ENCODE measurements at regions not wholly inside any gene's neighbourhood (a gene's known extent, or its start where the extent isn't known, plus 50 kb on each side); places are given as distances from the start of the nearest gene placed in this dataset.
A peak's percentile ranks its signal among the peaks of the same experiment; 100 is the strongest.

DNA sequence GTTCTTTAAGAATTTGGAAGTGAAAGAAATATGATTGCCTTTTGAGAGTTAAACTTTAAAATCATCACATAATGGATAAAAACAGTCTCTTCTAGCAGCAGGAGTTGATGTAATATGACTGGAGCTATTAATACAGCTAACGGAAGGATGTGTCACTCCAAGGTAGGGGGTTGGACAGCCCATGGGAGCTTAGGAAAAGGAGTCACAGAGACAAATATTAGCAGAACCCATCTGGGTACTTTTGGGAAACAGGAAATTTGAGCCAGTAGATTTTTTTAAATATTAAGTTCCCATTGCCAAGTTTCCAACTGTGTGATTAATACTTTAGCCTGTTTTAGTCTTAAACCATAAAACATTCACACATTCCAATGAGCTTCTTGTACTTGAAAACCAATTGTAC is 164.7 kb upstream of the RIMS1 start:
- H3K27ac ChIP-seq: peak overlapping the region; percentile 64 to 73
- no peaks in the 10 kb centered on the region for H3K36me3 ChIP-seq
- peak; percentile 48 to 66 for DNase-seq
- TF ChIP-seq, protein P1, sequence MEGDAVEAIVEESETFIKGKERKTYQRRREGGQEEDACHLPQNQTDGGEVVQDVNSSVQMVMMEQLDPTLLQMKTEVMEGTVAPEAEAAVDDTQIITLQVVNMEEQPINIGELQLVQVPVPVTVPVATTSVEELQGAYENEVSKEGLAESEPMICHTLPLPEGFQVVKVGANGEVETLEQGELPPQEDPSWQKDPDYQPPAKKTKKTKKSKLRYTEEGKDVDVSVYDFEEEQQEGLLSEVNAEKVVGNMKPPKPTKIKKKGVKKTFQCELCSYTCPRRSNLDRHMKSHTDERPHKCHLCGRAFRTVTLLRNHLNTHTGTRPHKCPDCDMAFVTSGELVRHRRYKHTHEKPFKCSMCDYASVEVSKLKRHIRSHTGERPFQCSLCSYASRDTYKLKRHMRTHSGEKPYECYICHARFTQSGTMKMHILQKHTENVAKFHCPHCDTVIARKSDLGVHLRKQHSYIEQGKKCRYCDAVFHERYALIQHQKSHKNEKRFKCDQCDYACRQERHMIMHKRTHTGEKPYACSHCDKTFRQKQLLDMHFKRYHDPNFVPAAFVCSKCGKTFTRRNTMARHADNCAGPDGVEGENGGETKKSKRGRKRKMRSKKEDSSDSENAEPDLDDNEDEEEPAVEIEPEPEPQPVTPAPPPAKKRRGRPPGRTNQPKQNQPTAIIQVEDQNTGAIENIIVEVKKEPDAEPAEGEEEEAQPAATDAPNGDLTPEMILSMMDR (IDR thresholded peaks at IDR 0.05): no peak
- no peak overlapping the region for H3K4me3 ChIP-seq
- no peaks in the 10 kb centered on the region for H3K9me3 ChIP-seq
- intact Hi-C loops (cut with DNase I; ENCODE audit: low total_unique reads): no loop called here
- H3K4me1 ChIP-seq: peaks cover 0 to 52% (median 18%) of the 10 kb centered on the region in 4 donors
- H3K27me3 ChIP-seq: no peaks in the 10 kb centered on the region

DNA sequence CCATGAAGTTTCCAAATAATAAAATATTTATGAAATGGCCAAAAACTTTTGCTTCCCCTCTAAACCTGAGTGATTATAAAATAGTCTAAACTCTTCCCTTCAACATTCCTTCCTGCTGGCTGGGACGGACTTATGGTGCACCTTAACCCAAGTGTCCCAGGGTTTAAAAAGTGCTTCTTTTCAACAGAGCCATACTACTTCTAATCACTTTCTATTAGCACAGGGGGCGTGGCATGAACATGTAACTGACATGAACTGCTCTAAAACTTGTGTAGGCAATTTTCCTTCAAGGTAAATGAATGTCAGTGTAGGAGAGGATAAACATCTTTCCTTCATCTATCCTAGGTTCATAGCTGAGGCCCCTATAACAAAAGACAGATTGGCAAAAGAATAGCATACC is 163.6 kb upstream of the RIMS1 start:
- Histone ChIP-seq H3K9me3 (no peaks in the 10 kb centered on the region), H3K4me1 (peaks cover 0 to 59% (median 21%) of the 10 kb centered on the region in 4 donors), H3K27ac (peak overlapping the region; percentile 64 to 73)

DNA sequence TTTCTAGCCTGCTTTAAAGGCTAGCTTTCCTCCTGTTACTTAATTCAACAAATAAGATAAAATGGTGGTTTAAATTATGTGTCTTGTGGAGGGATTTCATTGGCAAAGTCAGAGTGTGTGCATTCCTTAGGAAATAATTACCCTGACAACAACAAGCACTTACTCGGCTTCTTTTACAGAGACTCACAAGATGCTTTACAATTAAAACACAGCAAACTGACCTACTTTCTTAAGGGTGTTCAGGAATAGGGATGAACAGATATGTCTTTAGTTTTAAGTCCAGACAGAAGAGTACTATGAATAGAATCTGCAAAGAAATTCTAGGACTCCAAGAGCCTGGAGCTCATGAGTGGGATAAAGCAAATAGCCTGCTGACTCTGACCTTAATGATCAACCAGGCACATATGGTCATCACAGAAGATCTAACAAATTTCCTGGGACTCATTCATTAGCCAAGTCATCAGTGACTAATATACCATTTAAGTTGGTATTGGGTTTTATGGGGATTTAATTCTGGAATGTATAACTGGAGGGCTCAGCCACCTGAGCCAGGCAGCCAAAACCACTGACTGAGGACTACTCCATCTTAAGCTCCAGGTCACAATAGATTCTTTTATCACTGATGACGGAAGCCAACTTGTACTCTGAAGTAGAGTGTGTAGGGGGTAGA is 161.8 kb upstream of the RIMS1 start:
- intact Hi-C loops (cut with DNase I; ENCODE audit: low total_unique reads): no loop called here

More for the DNA sequence above, 163.6 kb upstream of the RIMS1 start:
- no peaks in the 10 kb centered on the region for H3K27me3 ChIP-seq
- DNase-seq: no peak
- H3K4me3 ChIP-seq: no peak overlapping the region
- no peaks in the 10 kb centered on the region for H3K36me3 ChIP-seq
- TF ChIP-seq, protein P1 (IDR thresholded peaks at IDR 0.05): no peak
- intact Hi-C loops (cut with DNase I; ENCODE audit: low total_unique reads): no loop called here

DNA sequence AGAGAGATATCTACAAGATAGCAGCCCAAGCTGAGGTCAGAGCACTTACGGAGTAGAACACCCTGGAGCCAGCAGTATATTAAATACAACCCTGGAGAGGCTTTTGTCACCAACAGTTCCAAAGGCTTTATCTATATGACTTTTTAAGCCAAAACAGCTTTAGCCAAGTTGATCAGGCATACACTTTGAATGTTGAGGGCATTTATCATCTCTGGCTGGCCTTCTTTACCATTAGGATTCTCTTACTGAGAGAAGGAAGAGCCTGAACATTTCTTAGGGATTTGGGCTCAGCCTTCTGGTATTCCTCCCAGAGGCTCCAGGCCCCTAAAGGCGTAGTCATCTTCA is 161.3 kb upstream of the RIMS1 start:
- peak overlapping the region; percentile 64 to 73 for H3K27ac ChIP-seq
- intact Hi-C loops (cut with DNase I; ENCODE audit: low total_unique reads): no loop called here
- no peaks in the 10 kb centered on the region for H3K9me3 ChIP-seq
- no peaks in the 10 kb centered on the region for H3K36me3 ChIP-seq
- TF ChIP-seq, protein P1 (IDR thresholded peaks at IDR 0.05): no peak
- no peak for DNase-seq
- H3K27me3 ChIP-seq: no peaks in the 10 kb centered on the region
- H3K4me3 ChIP-seq: no peak overlapping the region
- H3K4me1 ChIP-seq: peaks cover 6 to 81% (median 31%) of the 10 kb centered on the region in 4 donors

More for the DNA sequence above, 161.8 kb upstream of the RIMS1 start:
- Histone ChIP-seq H3K4me1 (peaks cover 6 to 78% (median 28%) of the 10 kb centered on the region in 4 donors), H3K4me3 (no peak overlapping the region), H3K27ac (peak overlapping the region; percentile 64 to 73), H3K9me3 (no peaks in the 10 kb centered on the region), H3K36me3 (no peaks in the 10 kb centered on the region), H3K27me3 (no peaks in the 10 kb centered on the region)
- TF ChIP-seq, protein P1 (IDR thresholded peaks at IDR 0.05): no peak
- no peak for DNase-seq

DNA sequence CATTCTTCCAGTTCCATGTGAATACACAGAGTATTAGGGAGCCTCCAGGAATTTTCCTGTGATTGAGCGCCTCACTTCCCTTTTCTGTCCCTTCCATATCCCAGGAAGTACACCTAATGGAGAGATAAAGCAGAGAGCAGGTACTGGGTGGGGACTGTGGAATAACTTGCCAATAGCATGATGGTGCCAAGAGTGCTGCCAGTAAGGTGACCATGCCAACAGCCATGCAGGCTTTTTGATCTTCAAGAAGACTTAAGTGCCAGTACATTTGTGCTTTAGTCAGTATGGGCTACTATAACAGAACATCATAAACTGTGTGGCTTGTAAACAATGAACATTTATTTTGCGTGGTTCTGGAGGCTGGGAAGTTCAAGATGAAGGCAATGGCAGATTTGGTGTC is 160.2 kb upstream of the RIMS1 start:
- H3K36me3 ChIP-seq: no peaks in the 10 kb centered on the region
- TF ChIP-seq, protein P1 (IDR thresholded peaks at IDR 0.05): no peak

More for the DNA sequence above, 160.2 kb upstream of the RIMS1 start:
- H3K27me3 ChIP-seq: no peaks in the 10 kb centered on the region
- intact Hi-C loops (cut with DNase I; ENCODE audit: low total_unique reads): no loop called here
- peak overlapping the region; percentile 8 to 64 for H3K27ac ChIP-seq
- no peak for DNase-seq
- H3K9me3 ChIP-seq: no peaks in the 10 kb centered on the region
- H3K4me3 ChIP-seq: no peak overlapping the region
- H3K4me1 ChIP-seq: peaks cover 6 to 81% (median 28%) of the 10 kb centered on the region in 4 donors

Measured in tibial artery (tissue), 4 donors.